ENCODE measurements at regions not wholly inside any gene's neighbourhood (a gene's known extent, or its start where the extent isn't known, plus 50 kb on each side); places are given as distances from the start of the nearest gene placed in this dataset.

GRCh38 chr14:62431496-62431895, 613.8 kb downstream of the KCNH5 start:
- WGBS (ENCODE audit: insufficient coverage) = 33% methylated on average over 1 of the region's 2 CpGs
- Histone ChIP-seq H3K4me3 (ENCODE audit: control insufficient read depth in 1 of 2, extremely low read depth in 1 of 2, low read length in 1 of 2) (no peak overlapping the region), H3K27ac (ENCODE audit: low read length) (no peak overlapping the region), H3K36me3 (ENCODE audit: control insufficient read depth in 2 of 2, extremely low read depth in 1 of 2, insufficient read depth in 1 of 2, low read length in 1 of 2) (no peaks in the 10 kb centered on the region), H3K9me3 (no peaks in the 10 kb centered on the region), H3K4me1 (ENCODE audit: control insufficient read depth in 1 of 2, extremely low read depth in 1 of 2, insufficient read depth in 2 of 2, low read length in 2 of 2) (no peaks in the 10 kb centered on the region), H3K27me3 (replicated peaks in 1 of 2; ENCODE audit: control insufficient read depth in 2 of 2, extremely low read depth in 1 of 2, insufficient read depth in 2 of 2, low read length in 1 of 2) (no peaks in the 10 kb centered on the region)
- ATAC-seq (replicated peaks in 1 of 4) (no peak), DNase-seq (no peak)
- CTCF ChIA-PET = no interaction called here
- Mint-ChIP-seq H3K36me3 (no peaks in the 10 kb centered on the region), H3K9me3 (peaks cover 24 to 50% (median 26%) of the 10 kb centered on the region in 3 donors), H3K4me1 (no peaks in the 10 kb centered on the region), H3K27ac (no peak overlapping the region), H3K4me3 (no peak overlapping the region), H3K27me3 (no peaks in the 10 kb centered on the region)
- POLR2A ChIA-PET = no interaction called here

- no peak for DNase-seq
- Mint-ChIP-seq H3K27ac (no peak overlapping the region), H3K27me3 (no peaks in the 10 kb centered on the region), H3K9me3 (peaks cover 21 to 57% (median 27%) of the 10 kb centered on the region in 3 donors), H3K36me3 (no peaks in the 10 kb centered on the region), H3K4me1 (no peaks in the 10 kb centered on the region), H3K4me3 (no peak overlapping the region)
- POLR2A ChIA-PET = no interaction called here
- ATAC-seq (replicated peaks in 1 of 4) = no peak
- Histone ChIP-seq H3K4me1 (ENCODE audit: control insufficient read depth in 1 of 2, extremely low read depth in 1 of 2, insufficient read depth in 2 of 2, low read length in 2 of 2) (no peaks in the 10 kb centered on the region), H3K27ac (ENCODE audit: low read length) (no peak overlapping the region), H3K27me3 (replicated peaks in 1 of 2; ENCODE audit: control insufficient read depth in 2 of 2, extremely low read depth in 1 of 2, insufficient read depth in 2 of 2, low read length in 1 of 2) (no peaks in the 10 kb centered on the region), H3K9me3 (no peaks in the 10 kb centered on the region), H3K4me3 (ENCODE audit: control insufficient read depth in 1 of 2, extremely low read depth in 1 of 2, low read length in 1 of 2) (no peak overlapping the region), H3K36me3 (ENCODE audit: control insufficient read depth in 2 of 2, extremely low read depth in 1 of 2, insufficient read depth in 1 of 2, low read length in 1 of 2) (no peaks in the 10 kb centered on the region)
- CTCF ChIA-PET = no interaction called here
- WGBS (ENCODE audit: insufficient coverage) = no CpG with 5 or more reads among the region's 2 CpGs
Measured at GRCh38 chr14:62432955-62433354, 612.3 kb downstream of the KCNH5 start.

- Histone ChIP-seq H3K4me3 (ENCODE audit: control insufficient read depth in 1 of 2, extremely low read depth in 1 of 2, low read length in 1 of 2) (no peak overlapping the region), H3K9me3 (no peaks in the 10 kb centered on the region), H3K36me3 (ENCODE audit: control insufficient read depth in 2 of 2, extremely low read depth in 1 of 2, insufficient read depth in 1 of 2, low read length in 1 of 2) (no peaks in the 10 kb centered on the region), H3K4me1 (ENCODE audit: control insufficient read depth in 1 of 2, extremely low read depth in 1 of 2, insufficient read depth in 2 of 2, low read length in 2 of 2) (no peaks in the 10 kb centered on the region), H3K27ac (ENCODE audit: low read length) (no peak overlapping the region), H3K27me3 (replicated peaks in 1 of 2; ENCODE audit: control insufficient read depth in 2 of 2, extremely low read depth in 1 of 2, insufficient read depth in 2 of 2, low read length in 1 of 2) (no peaks in the 10 kb centered on the region)
- Mint-ChIP-seq H3K27ac (no peak overlapping the region), H3K9me3 (peaks cover 25 to 60% (median 39%) of the 10 kb centered on the region in 3 donors), H3K4me3 (no peak overlapping the region), H3K36me3 (no peaks in the 10 kb centered on the region), H3K4me1 (no peaks in the 10 kb centered on the region), H3K27me3 (no peaks in the 10 kb centered on the region)
- no peak for ATAC-seq (replicated peaks in 1 of 4)
- CTCF ChIA-PET = no interaction called here
- no peak for DNase-seq
- no CpG with 5 or more reads among the region's 2 CpGs for WGBS (ENCODE audit: insufficient coverage)
- POLR2A ChIA-PET = no interaction called here
Measured at GRCh38 chr14:62436261-62436660, 609.0 kb downstream of the KCNH5 start.

GRCh38 chr14:62439210-62439609, 606.0 kb downstream of the KCNH5 start:
- Histone ChIP-seq H3K4me1 (ENCODE audit: control insufficient read depth in 1 of 2, extremely low read depth in 1 of 2, insufficient read depth in 2 of 2, low read length in 2 of 2) (no peaks in the 10 kb centered on the region), H3K36me3 (ENCODE audit: control insufficient read depth in 2 of 2, extremely low read depth in 1 of 2, insufficient read depth in 1 of 2, low read length in 1 of 2) (no peaks in the 10 kb centered on the region), H3K27ac (ENCODE audit: low read length) (no peak overlapping the region), H3K4me3 (ENCODE audit: control insufficient read depth in 1 of 2, extremely low read depth in 1 of 2, low read length in 1 of 2) (no peak overlapping the region), H3K27me3 (replicated peaks in 1 of 2; ENCODE audit: control insufficient read depth in 2 of 2, extremely low read depth in 1 of 2, insufficient read depth in 2 of 2, low read length in 1 of 2) (no peaks in the 10 kb centered on the region), H3K9me3 (no peaks in the 10 kb centered on the region)
- Mint-ChIP-seq H3K9me3 (peaks cover 31 to 42% (median 34%) of the 10 kb centered on the region in 3 donors), H3K4me3 (no peak overlapping the region), H3K27me3 (no peaks in the 10 kb centered on the region), H3K27ac (no peak overlapping the region), H3K4me1 (no peaks in the 10 kb centered on the region), H3K36me3 (no peaks in the 10 kb centered on the region)
- ATAC-seq (replicated peaks in 1 of 4) (no peak), DNase-seq (no peak)
- CTCF ChIA-PET = interaction anchor here in 1 of 2 donors (0.6 kb wide), 1 partner anchor 227 kb away, joined by 3 read pairs; no protein-coding TSS in a partner anchor
- WGBS (ENCODE audit: insufficient coverage) = no CpG with 5 or more reads among the region's 2 CpGs
- POLR2A ChIA-PET = no interaction called here

GRCh38 chr14:62443796-62444195, 601.5 kb downstream of the KCNH5 start:
- no peaks in the 10 kb centered on the region for H3K9me3 ChIP-seq
- Mint-ChIP-seq H3K27me3 (no peaks in the 10 kb centered on the region), H3K4me3 (no peak overlapping the region), H3K4me1 (no peaks in the 10 kb centered on the region), H3K9me3 (peaks cover 17 to 20% (median 19%) of the 10 kb centered on the region in 3 donors), H3K36me3 (no peaks in the 10 kb centered on the region), H3K27ac (no peak overlapping the region)
- DNase-seq = no peak
- ChIA-PET CTCF (no interaction called here), POLR2A (no interaction called here)
- 79% methylated on average over 2 of the region's 3 CpGs for WGBS (ENCODE audit: insufficient coverage)
- ATAC-seq (replicated peaks in 1 of 4) = no peak
- no peak overlapping the region for H3K4me3 ChIP-seq (ENCODE audit: control insufficient read depth in 1 of 2, extremely low read depth in 1 of 2, low read length in 1 of 2)
- H3K27ac ChIP-seq (ENCODE audit: low read length) = no peak overlapping the region
- no peaks in the 10 kb centered on the region for H3K36me3 ChIP-seq (ENCODE audit: control insufficient read depth in 2 of 2, extremely low read depth in 1 of 2, insufficient read depth in 1 of 2, low read length in 1 of 2)
- H3K27me3 ChIP-seq (replicated peaks in 1 of 2; ENCODE audit: control insufficient read depth in 2 of 2, extremely low read depth in 1 of 2, insufficient read depth in 2 of 2, low read length in 1 of 2) = no peaks in the 10 kb centered on the region
- H3K4me1 ChIP-seq (ENCODE audit: control insufficient read depth in 1 of 2, extremely low read depth in 1 of 2, insufficient read depth in 2 of 2, low read length in 2 of 2) = no peaks in the 10 kb centered on the region

- no peak overlapping the region for H3K4me3 Mint-ChIP-seq
- WGBS (ENCODE audit: insufficient coverage) = no CpG with 5 or more reads among the region's 4 CpGs
- ATAC-seq (replicated peaks in 1 of 4) = no peak
- H3K9me3 ChIP-seq = no peaks in the 10 kb centered on the region
- ChIA-PET CTCF (no interaction called here), POLR2A (no interaction called here)
- peaks cover 9 to 20% (median 9%) of the 10 kb centered on the region in 3 donors for H3K9me3 Mint-ChIP-seq
- no peak overlapping the region for H3K4me3 ChIP-seq (ENCODE audit: control insufficient read depth in 1 of 2, extremely low read depth in 1 of 2, low read length in 1 of 2)
- H3K36me3 ChIP-seq (ENCODE audit: control insufficient read depth in 2 of 2, extremely low read depth in 1 of 2, insufficient read depth in 1 of 2, low read length in 1 of 2) = no peaks in the 10 kb centered on the region
- DNase-seq = no peak
- H3K36me3 Mint-ChIP-seq = no peaks in the 10 kb centered on the region
- H3K27ac Mint-ChIP-seq = no peak overlapping the region
- H3K27ac ChIP-seq (ENCODE audit: low read length) = no peak overlapping the region
- no peaks in the 10 kb centered on the region for H3K27me3 ChIP-seq (replicated peaks in 1 of 2; ENCODE audit: control insufficient read depth in 2 of 2, extremely low read depth in 1 of 2, insufficient read depth in 2 of 2, low read length in 1 of 2)
- H3K27me3 Mint-ChIP-seq = no peaks in the 10 kb centered on the region
- no peaks in the 10 kb centered on the region for H3K4me1 Mint-ChIP-seq
- no peaks in the 10 kb centered on the region for H3K4me1 ChIP-seq (ENCODE audit: control insufficient read depth in 1 of 2, extremely low read depth in 1 of 2, insufficient read depth in 2 of 2, low read length in 2 of 2)
Measured at GRCh38 chr14:62445570-62445969, 599.7 kb downstream of the KCNH5 start.

- POLR2A ChIA-PET = no interaction called here
Measured at GRCh38 chr14:62451221-62451620, 594.0 kb downstream of the KCNH5 start.

More at GRCh38 chr14:62451221-62451620, 594.0 kb downstream of the KCNH5 start:
- no peak overlapping the region for H3K27ac ChIP-seq (ENCODE audit: low read length)
- H3K4me3 ChIP-seq (ENCODE audit: control insufficient read depth in 1 of 2, extremely low read depth in 1 of 2, low read length in 1 of 2) = no peak overlapping the region
- H3K4me1 Mint-ChIP-seq = no peaks in the 10 kb centered on the region
- peaks cover 0 to 3% of the 10 kb centered on the region in 2 donors for H3K27me3 Mint-ChIP-seq
- H3K27ac Mint-ChIP-seq = no peak overlapping the region
- WGBS (ENCODE audit: insufficient coverage) = 86% methylated on average over 3 of the region's 3 CpGs
- CTCF ChIA-PET = no interaction called here
- H3K4me3 Mint-ChIP-seq = no peak overlapping the region
- no peaks in the 10 kb centered on the region for H3K27me3 ChIP-seq (replicated peaks in 1 of 2; ENCODE audit: control insufficient read depth in 2 of 2, extremely low read depth in 1 of 2, insufficient read depth in 2 of 2, low read length in 1 of 2)
- no peaks in the 10 kb centered on the region for H3K4me1 ChIP-seq (ENCODE audit: control insufficient read depth in 1 of 2, extremely low read depth in 1 of 2, insufficient read depth in 2 of 2, low read length in 2 of 2)
- no peak for ATAC-seq (replicated peaks in 1 of 4)
- H3K9me3 Mint-ChIP-seq = peaks cover 3 to 11% (median 4%) of the 10 kb centered on the region in 3 donors
- no peak for DNase-seq
- no peaks in the 10 kb centered on the region for H3K9me3 ChIP-seq
- no peaks in the 10 kb centered on the region for H3K36me3 ChIP-seq (ENCODE audit: control insufficient read depth in 2 of 2, extremely low read depth in 1 of 2, insufficient read depth in 1 of 2, low read length in 1 of 2)
- no peaks in the 10 kb centered on the region for H3K36me3 Mint-ChIP-seq
